ENCODE measurements at regions not wholly inside any gene's neighbourhood (a gene's known extent, or its start where the extent isn't known, plus 50 kb on each side); places are given as distances from the start of the nearest gene placed in this dataset.

DNA sequence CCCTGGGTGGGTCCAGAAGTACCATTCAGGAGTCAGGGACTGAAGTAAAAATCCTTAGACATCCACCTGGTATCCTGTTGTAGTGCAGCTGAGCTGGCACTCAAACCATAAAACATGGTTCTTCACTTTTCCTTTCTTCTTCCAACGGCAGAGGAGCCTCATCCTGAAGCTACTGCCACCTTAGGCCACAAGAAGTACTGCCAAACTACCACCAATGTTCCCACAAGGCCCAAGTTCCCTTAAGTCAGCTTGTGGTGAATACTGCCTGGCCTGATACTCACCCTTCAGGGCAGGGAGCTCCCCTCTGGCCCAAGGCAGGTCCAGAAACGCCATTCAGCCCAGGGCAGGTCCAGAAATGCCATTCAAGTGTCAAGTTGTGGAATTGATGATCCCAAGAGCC, 1053.4 kb upstream of the CITED2 start:
- TF ChIP-seq, protein P1, sequence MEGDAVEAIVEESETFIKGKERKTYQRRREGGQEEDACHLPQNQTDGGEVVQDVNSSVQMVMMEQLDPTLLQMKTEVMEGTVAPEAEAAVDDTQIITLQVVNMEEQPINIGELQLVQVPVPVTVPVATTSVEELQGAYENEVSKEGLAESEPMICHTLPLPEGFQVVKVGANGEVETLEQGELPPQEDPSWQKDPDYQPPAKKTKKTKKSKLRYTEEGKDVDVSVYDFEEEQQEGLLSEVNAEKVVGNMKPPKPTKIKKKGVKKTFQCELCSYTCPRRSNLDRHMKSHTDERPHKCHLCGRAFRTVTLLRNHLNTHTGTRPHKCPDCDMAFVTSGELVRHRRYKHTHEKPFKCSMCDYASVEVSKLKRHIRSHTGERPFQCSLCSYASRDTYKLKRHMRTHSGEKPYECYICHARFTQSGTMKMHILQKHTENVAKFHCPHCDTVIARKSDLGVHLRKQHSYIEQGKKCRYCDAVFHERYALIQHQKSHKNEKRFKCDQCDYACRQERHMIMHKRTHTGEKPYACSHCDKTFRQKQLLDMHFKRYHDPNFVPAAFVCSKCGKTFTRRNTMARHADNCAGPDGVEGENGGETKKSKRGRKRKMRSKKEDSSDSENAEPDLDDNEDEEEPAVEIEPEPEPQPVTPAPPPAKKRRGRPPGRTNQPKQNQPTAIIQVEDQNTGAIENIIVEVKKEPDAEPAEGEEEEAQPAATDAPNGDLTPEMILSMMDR (IDR thresholded peaks at IDR 0.05; ENCODE audit: low read length) = no peak
- TF ChIP-seq EZH2 (optimal IDR thresholded peaks at IDR 0.05; ENCODE audit: low read depth, low read length) = no peak
- TF ChIP-seq EZH2phosphoT487 (IDR thresholded peaks at IDR 0.05; ENCODE audit: low read length) = no peak
- no peak for DNase-seq
- Histone ChIP-seq H3K9me3 (replicated peaks; ENCODE audit: insufficient read depth, low read length) (no peaks in the 10 kb centered on the region), H3K79me2 (ENCODE audit: low read length) (no peaks in the 10 kb centered on the region), H3K9ac (ENCODE audit: low read length) (no peak overlapping the region), H3K27me3 (replicated peaks; ENCODE audit: insufficient read depth, low read length) (no peaks in the 10 kb centered on the region), H3K9me2 (replicated peaks; ENCODE audit: insufficient read depth, low read length) (no peaks in the 10 kb centered on the region), H3F3A (ENCODE audit: insufficient read depth, low read length) (no peaks in the 10 kb centered on the region), H3K4me3 (ENCODE audit: low read length) (no peak overlapping the region), H4K20me1 (ENCODE audit: insufficient read depth, low read length) (no peaks in the 10 kb centered on the region), H3K27ac (ENCODE audit: low read length) (no peak overlapping the region), H3K4me1 (ENCODE audit: low read length) (no peaks in the 10 kb centered on the region), H3K36me3 (replicated peaks; ENCODE audit: insufficient read depth, low read length) (no peaks in the 10 kb centered on the region), H2AFZ (ENCODE audit: low read length) (no peak overlapping the region), H3K4me2 (ENCODE audit: low read depth, low read length) (no peak overlapping the region)

DNA sequence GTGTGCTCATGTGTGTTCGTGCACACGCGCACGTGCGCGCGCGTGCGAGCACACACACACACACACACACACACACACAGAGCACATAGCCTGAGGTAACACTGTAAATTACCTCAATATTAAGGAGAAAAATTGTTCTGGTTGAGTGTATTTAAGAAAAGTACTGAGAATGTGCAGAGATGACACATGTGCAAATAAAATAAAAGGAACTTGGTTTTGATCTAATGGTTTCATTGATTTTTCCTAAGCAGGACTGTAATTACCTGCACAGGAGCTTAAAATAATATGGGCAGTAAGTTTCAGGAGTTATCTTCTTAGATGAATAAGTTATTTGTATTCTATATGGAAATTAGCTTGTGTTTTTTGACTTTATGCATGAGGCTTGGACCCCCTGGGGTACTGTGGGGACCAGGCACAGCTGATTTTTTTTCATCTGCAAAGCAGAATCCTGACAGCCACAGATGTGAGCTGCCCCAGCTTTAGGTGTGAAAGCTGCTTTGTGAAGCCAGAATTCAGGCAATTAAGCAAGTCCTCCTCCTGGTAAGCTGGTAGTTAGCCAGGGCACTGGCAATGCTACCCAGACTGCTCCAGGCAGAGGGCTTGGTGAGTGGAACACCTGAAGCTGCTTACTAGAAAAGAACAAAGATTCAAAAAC, 1040.6 kb upstream of the CITED2 start:
- TF ChIP-seq EZH2 (optimal IDR thresholded peaks at IDR 0.05; ENCODE audit: low read depth, low read length) = no peak
- no peak for TF ChIP-seq EZH2phosphoT487 (IDR thresholded peaks at IDR 0.05; ENCODE audit: low read length)
- TF ChIP-seq, protein P1 (IDR thresholded peaks at IDR 0.05; ENCODE audit: low read length) = no peak
- Histone ChIP-seq H3K27me3 (replicated peaks; ENCODE audit: insufficient read depth, low read length) (no peaks in the 10 kb centered on the region), H3K36me3 (replicated peaks; ENCODE audit: insufficient read depth, low read length) (no peaks in the 10 kb centered on the region), H3K4me3 (ENCODE audit: low read length) (no peak overlapping the region), H3F3A (ENCODE audit: insufficient read depth, low read length) (no peaks in the 10 kb centered on the region), H3K4me2 (ENCODE audit: low read depth, low read length) (no peak overlapping the region), H2AFZ (ENCODE audit: low read length) (no peak overlapping the region), H3K9me3 (replicated peaks; ENCODE audit: insufficient read depth, low read length) (no peaks in the 10 kb centered on the region), H3K79me2 (ENCODE audit: low read length) (no peaks in the 10 kb centered on the region), H3K27ac (ENCODE audit: low read length) (no peak overlapping the region), H3K9me2 (replicated peaks; ENCODE audit: insufficient read depth, low read length) (no peaks in the 10 kb centered on the region), H3K9ac (ENCODE audit: low read length) (no peak overlapping the region), H3K4me1 (ENCODE audit: low read length) (no peaks in the 10 kb centered on the region), H4K20me1 (ENCODE audit: insufficient read depth, low read length) (no peaks in the 10 kb centered on the region)
- no peak for DNase-seq

GRCh38 chr6:140403020-140403419, 1028.6 kb upstream of the CITED2 start:
- no peaks in the 10 kb centered on the region for H3K9me2 ChIP-seq (replicated peaks; ENCODE audit: insufficient read depth, low read length)
- no peaks in the 10 kb centered on the region for H3K36me3 ChIP-seq (replicated peaks; ENCODE audit: insufficient read depth, low read length)
- H3K4me2 ChIP-seq (ENCODE audit: low read depth, low read length) = no peak overlapping the region
- DNase-seq = no peak
- no peaks in the 10 kb centered on the region for H3K9me3 ChIP-seq (replicated peaks; ENCODE audit: insufficient read depth, low read length)
- H3K4me3 ChIP-seq (ENCODE audit: low read length) = no peak overlapping the region
- H3K4me1 ChIP-seq (ENCODE audit: low read length) = no peaks in the 10 kb centered on the region
- no peak for TF ChIP-seq EZH2phosphoT487 (IDR thresholded peaks at IDR 0.05; ENCODE audit: low read length)
- TF ChIP-seq, protein P1 (IDR thresholded peaks at IDR 0.05; ENCODE audit: low read length) = no peak
- no peak for TF ChIP-seq EZH2 (optimal IDR thresholded peaks at IDR 0.05; ENCODE audit: low read depth, low read length)
- no peak overlapping the region for H3K9ac ChIP-seq (ENCODE audit: low read length)
- no peaks in the 10 kb centered on the region for H4K20me1 ChIP-seq (ENCODE audit: insufficient read depth, low read length)
- no peak overlapping the region for H2AFZ ChIP-seq (ENCODE audit: low read length)
- no peaks in the 10 kb centered on the region for H3K79me2 ChIP-seq (ENCODE audit: low read length)
- no peak overlapping the region for H3K27ac ChIP-seq (ENCODE audit: low read length)
- H3F3A ChIP-seq (ENCODE audit: insufficient read depth, low read length) = no peaks in the 10 kb centered on the region
- H3K27me3 ChIP-seq (replicated peaks; ENCODE audit: insufficient read depth, low read length) = no peaks in the 10 kb centered on the region
